CD4-positive, alpha-beta memory T cell (primary cell): ENCODE measurements at regions not wholly inside any gene's neighbourhood (a gene's known extent, or its start where the extent isn't known, plus 50 kb on each side); places are given as distances from the start of the nearest gene placed in this dataset.

Experiments
- CTCF ChIA-PET: fragments of 350-600 bp; sonication (Branson Sonifier 250); formaldehyde crosslinking; loops from one replicate; lab custom pipeline; 2021; ENCODE audit warnings: inconsistent platforms; ENCODE audit not compliant: partially characterized antibody; lab: Charles Lee
- POLR2A ChIA-PET: fragments of 350-600 bp; sonication (Branson Sonifier 250); formaldehyde crosslinking; loops from one replicate; lab custom pipeline; 2021; ENCODE audit not compliant: partially characterized antibody; lab: Charles Lee
- DNase-seq, 5 donors: peaks; one replicate each; pipeline versions ENCODE4 v3.0.0 to v3.0.0-alpha.2; 2020 to 2022; ENCODE audit warnings: mixed read lengths in 1 of 5
- H3K27ac ChIP-seq: one replicate; pipeline ENCODE4 v1.7.0; 2013; ENCODE audit warnings: low read depth, low read length
- H3K27me3 ChIP-seq: 2 replicates; pipeline ENCODE4 v1.7.0; 2013; ENCODE audit warnings: mild to moderate bottlenecking, low read length, moderate library complexity; ENCODE audit not compliant: insufficient read depth
- H3K36me3 ChIP-seq: 2 replicates; pipeline ENCODE4 v1.7.0; 2013; ENCODE audit warnings: mild to moderate bottlenecking, low read length, moderate library complexity; ENCODE audit not compliant: insufficient read depth
- H3K4me1 ChIP-seq: 2 replicates; pipeline ENCODE4 v1.7.0; 2013; ENCODE audit warnings: mild to moderate bottlenecking, low read length, moderate library complexity; ENCODE audit not compliant: insufficient read depth
- H3K4me3 ChIP-seq, 2 donors: one replicate each; pipeline ENCODE4 v1.7.0; 2013; ENCODE audit warnings: low read length in 2 of 2, mild to moderate bottlenecking in 1 of 2
- H3K9me3 ChIP-seq, 2 donors: one replicate each; pipeline ENCODE4 v1.7.0; 2013; ENCODE audit warnings: low read length in 2 of 2, control low read depth in 1 of 2; ENCODE audit not compliant: control insufficient read depth in 1 of 2
- H3K27ac Mint-ChIP-seq, 7 donors: one replicate each; pipeline ENCODE4 v1.8.0; 2020 to 2021; ENCODE audit warnings: mixed read lengths in 7 of 7, mild to moderate bottlenecking in 6 of 7, inconsistent platforms in 3 of 7, moderate library complexity in 3 of 7
- H3K27me3 Mint-ChIP-seq, 2 donors: one replicate each; pipeline ENCODE4 v1.8.0; 2020 to 2021; ENCODE audit warnings: mixed read lengths in 2 of 2
- H3K36me3 Mint-ChIP-seq, 2 donors: one replicate each; pipeline ENCODE4 v1.8.0; 2020 to 2021; ENCODE audit warnings: mixed read lengths in 2 of 2, inconsistent platforms in 1 of 2, mild to moderate bottlenecking in 1 of 2
- H3K4me1 Mint-ChIP-seq, 4 donors: one replicate each; pipeline ENCODE4 v1.8.0; 2020 to 2021; ENCODE audit warnings: mixed read lengths in 4 of 4, mild to moderate bottlenecking in 1 of 4
- H3K4me3 Mint-ChIP-seq, 8 donors: one replicate each; pipeline ENCODE4 v1.8.0; 2020 to 2021; ENCODE audit warnings: mixed read lengths in 8 of 8, mild to moderate bottlenecking in 7 of 8, moderate library complexity in 6 of 8, inconsistent platforms in 3 of 8
- H3K9me3 Mint-ChIP-seq, 8 donors: one replicate each; pipeline ENCODE4 v1.8.0; 2020 to 2021; ENCODE audit warnings: mixed read lengths in 8 of 8, mild to moderate bottlenecking in 5 of 8, inconsistent platforms in 3 of 8, moderate library complexity in 1 of 8
- intact Hi-C: fragments of 100-400 bp; cut with micrococcal nuclease; formaldehyde crosslinking; loops from one replicate; pipeline ENCODE4 v1.15.1; 2023

DNA sequence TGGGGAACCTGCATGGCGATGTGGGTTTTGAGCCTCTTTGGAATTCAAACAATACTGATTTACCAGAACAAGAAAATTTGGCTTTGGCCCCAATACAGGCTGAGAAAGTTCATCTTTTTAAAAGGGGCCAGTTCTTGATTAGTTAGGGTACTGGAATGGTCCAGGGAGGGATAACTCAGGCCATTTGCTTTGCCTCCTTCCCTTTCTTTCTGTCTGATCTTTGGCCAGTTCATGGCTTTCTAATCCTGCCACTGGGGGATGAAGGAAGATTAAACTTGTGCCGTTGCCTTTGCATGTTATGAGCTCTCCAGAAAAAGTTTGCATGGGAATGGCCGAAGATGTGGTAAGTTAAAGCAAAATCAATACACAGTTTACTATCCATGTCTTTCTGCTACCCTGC lies 78.4 kb downstream of the ADAMTS15 start:
- no peaks in the 10 kb centered on the region for H3K4me1 Mint-ChIP-seq
- no peaks in the 10 kb centered on the region for H3K4me1 ChIP-seq
- H3K27ac ChIP-seq: no peak overlapping the region
- no peaks in the 10 kb centered on the region for H3K9me3 Mint-ChIP-seq
- no peaks in the 10 kb centered on the region for H3K36me3 Mint-ChIP-seq
- no peak for DNase-seq
- H3K27me3 ChIP-seq: no peaks in the 10 kb centered on the region
- ChIA-PET CTCF (no interaction called here), POLR2A (no interaction called here)
- intact Hi-C loops: no loop called here
- peaks cover 4 to 10% of the 10 kb centered on the region in 2 donors for H3K27me3 Mint-ChIP-seq
- H3K9me3 ChIP-seq: no peaks in the 10 kb centered on the region
- no peak overlapping the region for H3K27ac Mint-ChIP-seq
- no peaks in the 10 kb centered on the region for H3K36me3 ChIP-seq
- H3K4me3 ChIP-seq: no peak overlapping the region
- no peak overlapping the region for H3K4me3 Mint-ChIP-seq

DNA sequence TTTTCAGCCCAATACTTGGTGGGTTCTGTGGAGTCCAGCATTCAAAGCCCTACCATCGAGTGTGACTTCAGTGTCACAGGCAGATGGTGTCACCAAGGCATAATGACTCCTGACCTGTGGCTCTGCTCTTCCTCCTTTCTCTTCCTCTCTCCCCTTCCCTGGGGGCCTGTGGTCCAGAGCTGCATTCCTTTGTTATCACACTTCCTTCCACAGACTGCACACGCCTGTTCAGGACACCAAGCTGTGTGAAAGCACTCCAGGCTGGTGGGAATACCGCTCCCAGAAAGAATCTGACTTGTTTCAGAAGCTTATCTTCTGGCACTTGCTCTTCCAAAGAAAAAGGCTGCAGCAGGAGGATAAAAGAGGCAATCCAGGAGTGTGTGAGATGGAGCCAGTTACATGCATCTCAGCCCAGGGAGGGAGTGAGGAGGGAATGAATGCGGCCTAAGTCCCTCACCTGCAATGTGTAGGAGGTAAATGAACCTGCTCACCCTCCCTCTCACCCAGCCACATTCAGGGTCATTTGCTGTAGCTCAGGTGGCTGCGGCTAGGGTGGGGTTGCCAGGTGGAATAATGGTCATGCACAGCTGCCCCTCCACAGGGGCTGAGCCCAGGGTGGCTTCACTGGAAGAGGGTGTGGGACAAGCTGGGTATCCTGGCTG lies 79.3 kb downstream of the ADAMTS15 start:
- intact Hi-C loops: no loop called here
- H3K4me1 ChIP-seq: no peaks in the 10 kb centered on the region
- H3K36me3 ChIP-seq: no peaks in the 10 kb centered on the region
- H3K4me3 ChIP-seq: no peak overlapping the region
- no peak for DNase-seq
- POLR2A ChIA-PET: no interaction called here
- Mint-ChIP-seq H3K4me1 (no peaks in the 10 kb centered on the region), H3K27ac (no peak overlapping the region), H3K4me3 (no peak overlapping the region), H3K36me3 (no peaks in the 10 kb centered on the region), H3K9me3 (no peaks in the 10 kb centered on the region), H3K27me3 (peaks cover 4 to 11% of the 10 kb centered on the region in 2 donors)
- no peaks in the 10 kb centered on the region for H3K27me3 ChIP-seq
- H3K9me3 ChIP-seq: no peaks in the 10 kb centered on the region
- H3K27ac ChIP-seq: no peak overlapping the region
- CTCF ChIA-PET: no interaction called here

DNA sequence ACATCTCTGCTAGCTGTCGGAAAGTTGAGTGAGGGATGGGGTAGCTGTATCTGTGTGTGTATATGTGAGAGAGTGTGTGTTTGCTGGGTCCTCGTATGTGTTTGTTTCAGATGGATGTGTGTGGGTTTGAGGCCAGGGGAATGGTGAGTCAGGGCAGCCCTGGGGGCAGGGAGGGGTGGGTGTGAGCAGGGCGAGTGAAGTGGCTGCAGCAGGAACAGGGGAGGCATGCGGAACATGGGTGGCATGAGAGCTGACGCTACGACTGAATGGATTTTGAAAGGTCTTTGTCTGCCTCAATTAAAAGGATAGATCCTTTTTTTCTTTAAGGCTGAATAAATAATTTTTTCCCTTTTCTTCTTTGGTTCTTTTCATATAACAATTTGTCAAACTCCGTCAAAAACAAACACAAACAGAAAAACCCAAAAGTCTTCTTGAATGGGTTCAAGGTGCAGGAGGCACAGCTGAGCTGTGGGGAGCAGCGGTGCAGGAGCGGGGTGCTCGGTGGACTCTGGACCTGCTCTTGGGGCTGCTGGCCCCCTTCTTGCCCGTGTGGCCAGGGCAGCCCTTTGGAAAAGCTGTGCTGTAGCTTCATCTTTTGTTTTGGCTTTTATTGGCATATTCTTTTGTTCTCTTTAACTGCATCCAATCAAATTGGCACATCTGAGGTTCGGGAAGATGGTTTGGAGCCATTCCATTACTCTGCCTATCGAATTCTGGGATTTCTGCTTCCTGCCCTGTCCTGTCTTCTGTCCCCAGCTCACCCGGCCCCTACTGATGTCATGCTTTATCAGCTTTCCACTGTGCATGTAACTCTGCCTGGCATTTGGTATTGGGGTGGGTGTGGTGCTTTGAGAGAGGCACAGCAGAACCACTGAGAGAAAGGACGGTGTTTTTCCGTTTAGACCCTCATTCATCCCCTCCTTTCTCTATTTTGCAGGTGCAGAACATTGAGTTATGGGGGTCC lies 80.1 kb downstream of the ADAMTS15 start:
- ChIA-PET POLR2A (no interaction called here), CTCF (no interaction called here)
- Mint-ChIP-seq H3K27ac (no peak overlapping the region), H3K36me3 (no peaks in the 10 kb centered on the region), H3K4me3 (no peak overlapping the region), H3K4me1 (no peaks in the 10 kb centered on the region), H3K27me3 (peaks cover 4 to 13% of the 10 kb centered on the region in 2 donors), H3K9me3 (no peaks in the 10 kb centered on the region)
- DNase-seq: no peak
- no peak overlapping the region for H3K4me3 ChIP-seq
- H3K27ac ChIP-seq: no peak overlapping the region
- H3K27me3 ChIP-seq: no peaks in the 10 kb centered on the region
- H3K4me1 ChIP-seq: no peaks in the 10 kb centered on the region
- no peaks in the 10 kb centered on the region for H3K9me3 ChIP-seq
- H3K36me3 ChIP-seq: no peaks in the 10 kb centered on the region
- intact Hi-C loops: no loop called here

DNA sequence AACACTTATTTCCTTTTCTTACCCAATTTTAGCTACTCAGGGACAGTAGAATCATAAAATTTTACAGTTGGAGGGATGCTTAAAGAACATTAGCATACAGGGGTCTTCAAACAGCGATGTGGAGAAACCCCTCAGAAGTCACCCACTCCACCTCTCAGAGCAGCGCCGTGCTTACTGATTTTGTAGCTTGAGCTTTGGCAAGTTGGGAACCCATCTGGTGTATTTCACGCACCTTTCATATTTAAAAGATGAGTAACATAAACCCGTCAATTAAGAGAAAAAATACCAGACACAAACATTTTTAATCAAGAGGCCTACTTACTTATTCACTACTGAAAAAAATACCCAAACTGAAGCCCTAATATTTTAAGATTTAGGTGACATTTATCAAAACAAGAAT lies 80.9 kb downstream of the ADAMTS15 start:
- H3K4me1 Mint-ChIP-seq: no peaks in the 10 kb centered on the region

DNA sequence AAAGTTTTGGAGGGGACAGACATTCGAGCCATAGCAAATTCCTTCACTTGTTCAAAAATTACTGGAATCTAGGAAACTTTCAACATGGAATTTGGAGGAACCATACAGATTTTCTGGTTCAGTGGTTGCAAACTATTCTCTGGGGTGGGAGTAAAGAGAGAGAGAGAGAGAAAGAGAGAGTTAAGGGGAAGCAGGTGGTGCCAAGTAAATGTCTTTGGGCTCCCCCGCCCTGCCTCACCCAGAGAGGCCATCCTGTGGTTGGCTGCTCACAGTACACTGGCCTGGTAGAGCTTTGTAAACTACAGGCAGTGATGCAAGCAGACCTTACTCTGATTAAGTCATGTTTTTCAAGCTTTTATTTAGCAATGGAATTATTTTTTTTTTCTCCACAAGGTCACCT lies 82.6 kb downstream of the ADAMTS15 start:
- no peaks in the 10 kb centered on the region for H3K4me1 ChIP-seq
- Mint-ChIP-seq H3K36me3 (no peaks in the 10 kb centered on the region), H3K9me3 (peaks cover 0 to under 1% (median 0%) of the 10 kb centered on the region in 8 donors), H3K27me3 (peaks cover 4 to 13% of the 10 kb centered on the region in 2 donors), H3K4me3 (no peak overlapping the region), H3K4me1 (no peaks in the 10 kb centered on the region), H3K27ac (no peak overlapping the region)
- no peaks in the 10 kb centered on the region for H3K9me3 ChIP-seq
- no peaks in the 10 kb centered on the region for H3K36me3 ChIP-seq
- H3K27ac ChIP-seq: no peak overlapping the region
- intact Hi-C loops: no loop called here
- H3K27me3 ChIP-seq: no peaks in the 10 kb centered on the region
- POLR2A ChIA-PET: no interaction called here
- CTCF ChIA-PET: no interaction called here
- no peak for DNase-seq
- no peak overlapping the region for H3K4me3 ChIP-seq

More for the DNA sequence above, 80.9 kb downstream of the ADAMTS15 start:
- H3K4me3 ChIP-seq: no peak overlapping the region
- no peaks in the 10 kb centered on the region for H3K27me3 ChIP-seq
- no peak overlapping the region for H3K27ac Mint-ChIP-seq
- H3K36me3 Mint-ChIP-seq: no peaks in the 10 kb centered on the region
- H3K9me3 ChIP-seq: no peaks in the 10 kb centered on the region
- DNase-seq: no peak
- no peaks in the 10 kb centered on the region for H3K9me3 Mint-ChIP-seq
- ChIA-PET POLR2A (no interaction called here), CTCF (no interaction called here)
- H3K27me3 Mint-ChIP-seq: peaks cover 4 to 13% of the 10 kb centered on the region in 2 donors
- intact Hi-C loops: no loop called here
- H3K4me3 Mint-ChIP-seq: no peak overlapping the region
- no peak overlapping the region for H3K27ac ChIP-seq
- no peaks in the 10 kb centered on the region for H3K4me1 ChIP-seq
- no peaks in the 10 kb centered on the region for H3K36me3 ChIP-seq

DNA sequence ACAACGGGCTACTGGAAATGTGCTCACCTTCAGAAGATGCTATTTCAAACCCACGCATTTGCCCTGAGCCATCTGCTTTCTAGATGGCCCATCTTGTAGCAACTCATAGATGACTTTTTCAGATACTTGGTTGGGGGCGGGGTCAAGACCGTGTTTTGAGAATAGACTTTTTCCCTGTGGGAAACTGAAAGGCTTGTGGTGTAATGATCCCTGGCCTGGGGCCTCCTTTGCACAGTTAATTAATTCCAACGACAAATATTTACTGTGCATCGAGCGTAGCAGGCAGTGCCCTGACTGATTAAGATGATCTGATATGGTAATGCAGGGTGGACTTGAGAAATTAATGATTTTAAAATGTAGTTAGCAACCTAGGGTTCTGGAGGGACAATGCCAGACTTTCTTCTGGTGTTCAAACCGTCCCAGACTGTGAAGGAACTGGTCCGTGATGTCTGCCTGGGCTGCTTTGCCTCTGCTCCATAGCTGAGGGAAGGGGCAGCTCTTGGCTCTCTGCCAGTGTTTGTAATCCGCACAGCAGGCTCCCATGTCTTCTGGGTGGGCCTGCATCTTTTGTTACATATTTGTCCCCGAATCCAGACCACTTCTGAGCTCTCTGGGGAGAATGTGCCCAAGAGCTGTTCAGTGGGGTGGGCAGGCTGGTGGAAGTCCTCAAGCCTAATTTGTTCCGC lies 84.8 kb downstream of the ADAMTS15 start:
- Histone ChIP-seq H3K4me1 (no peaks in the 10 kb centered on the region), H3K27ac (no peak overlapping the region), H3K36me3 (no peaks in the 10 kb centered on the region), H3K9me3 (no peaks in the 10 kb centered on the region), H3K27me3 (no peaks in the 10 kb centered on the region), H3K4me3 (no peak overlapping the region)
- intact Hi-C loops: no loop called here
- Mint-ChIP-seq H3K4me1 (no peaks in the 10 kb centered on the region), H3K27me3 (peaks cover 1 to 12% of the 10 kb centered on the region in 2 donors), H3K9me3 (peaks cover 0 to 2% (median 0%) of the 10 kb centered on the region in 8 donors), H3K27ac (no peak overlapping the region), H3K4me3 (no peak overlapping the region), H3K36me3 (no peaks in the 10 kb centered on the region)
- POLR2A ChIA-PET: no interaction called here
- CTCF ChIA-PET: no interaction called here
- DNase-seq: no peak

DNA sequence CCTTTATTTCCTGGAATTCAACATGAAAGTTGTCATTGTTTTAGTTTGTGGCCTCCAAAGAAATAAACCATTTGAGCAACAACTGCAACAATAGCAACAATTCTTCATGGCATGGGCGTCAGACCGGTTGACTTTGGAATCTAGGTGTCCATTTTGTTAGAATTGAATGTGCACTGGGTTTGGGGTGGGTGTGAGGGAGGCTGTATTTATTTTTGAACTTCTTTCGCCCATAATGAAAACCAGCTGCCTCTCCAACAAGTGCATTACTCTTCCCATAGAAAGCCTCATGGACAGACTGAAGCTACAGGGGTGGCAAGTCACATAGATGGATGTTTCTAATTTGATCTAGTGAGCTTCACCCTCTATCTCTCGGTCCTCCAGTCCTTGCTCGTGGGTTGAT lies 85.4 kb downstream of the ADAMTS15 start:
- intact Hi-C loops: no loop called here
- no peaks in the 10 kb centered on the region for H3K27me3 ChIP-seq

More for the DNA sequence above, 85.4 kb downstream of the ADAMTS15 start:
- Histone ChIP-seq H3K4me1 (no peaks in the 10 kb centered on the region), H3K27ac (no peak overlapping the region), H3K36me3 (no peaks in the 10 kb centered on the region), H3K4me3 (no peak overlapping the region), H3K9me3 (no peaks in the 10 kb centered on the region)
- no peaks in the 10 kb centered on the region for H3K4me1 Mint-ChIP-seq
- no peaks in the 10 kb centered on the region for H3K36me3 Mint-ChIP-seq
- H3K4me3 Mint-ChIP-seq: no peak overlapping the region
- CTCF ChIA-PET: no interaction called here
- H3K27me3 Mint-ChIP-seq: peaks cover 1 to 10% of the 10 kb centered on the region in 2 donors
- POLR2A ChIA-PET: no interaction called here
- no peak for DNase-seq
- H3K9me3 Mint-ChIP-seq: peaks cover 0 to 2% (median 0%) of the 10 kb centered on the region in 8 donors
- H3K27ac Mint-ChIP-seq: no peak overlapping the region
